IMR-90 (cell line): ENCODE measurements at regions not wholly inside any gene's neighbourhood (a gene's known extent, or its start where the extent isn't known, plus 50 kb on each side); places are given as distances from the start of the nearest gene placed in this dataset.

Source experiments
- ATAC-seq: fragments of 200-7000 bp; cut with Tn5 transposase; 2 replicates; pipeline ENCODE4 v1.9.1; 2020; ENCODE audit warnings: low read depth, mild to moderate bottlenecking, moderate library complexity
- BruUV-seq: library from RNA; stranded (reverse); fragments of 400-500 nt; replicated peaks from 2 replicates; lab custom pipeline; 2021; lab: Mats Ljungman, UMichigan
- CTCF ChIA-PET: fragments of 300-600 bp; formaldehyde crosslinking; extraction: SDS; loops from one replicate; lab custom pipeline; 2021; ENCODE audit warnings: antibody characterized with exemption; lab: Yijun Ruan, JAX
- POLR2A ChIA-PET: fragments of 300-600 bp; sonication (Branson Sonifier 250); formaldehyde crosslinking; loops from one replicate; lab custom pipeline; 2022; ENCODE audit warnings: antibody characterized with exemption; ENCODE audit not compliant: unreplicated experiment; lab: Charles Lee
- DNase-seq: peaks from one replicate; pipeline ENCODE4 v3.0.0; 2013
- H2AFZ ChIP-seq: replicated peaks from 2 replicates; pipeline ENCODE3; 2013; ENCODE audit warnings: low read length, mild to moderate bottlenecking; ENCODE audit not compliant: poor library complexity
- H2AK5ac ChIP-seq: 2 replicates; pipeline ENCODE4 v1.6.1; 2013; ENCODE audit warnings: low read depth, low read length, inconsistent platforms
- H2AK9ac ChIP-seq: replicated peaks from 2 replicates; pipeline ENCODE3; 2013; ENCODE audit warnings: mild to moderate bottlenecking, low read depth, low read length, moderate library complexity; ENCODE audit not compliant: poor library complexity
- H2BK120ac ChIP-seq: 2 replicates; pipeline ENCODE4 v1.6.1; 2013; ENCODE audit warnings: low read depth, low read length, inconsistent platforms
- H2BK15ac ChIP-seq: 3 replicates; pipeline ENCODE4 v1.6.1; 2013; ENCODE audit warnings: low read depth, low read length, inconsistent platforms
- H2BK20ac ChIP-seq: 2 replicates; pipeline ENCODE4 v1.6.1; 2013; ENCODE audit warnings: low read depth, mild to moderate bottlenecking, inconsistent platforms, low read length, moderate library complexity
- H2BK5ac ChIP-seq: 2 replicates; pipeline ENCODE4 v1.6.1; 2013; ENCODE audit warnings: mild to moderate bottlenecking, low read depth, low read length, inconsistent platforms; ENCODE audit not compliant: poor library complexity, severe bottlenecking
- H3K14ac ChIP-seq: replicated peaks from 2 replicates; pipeline ENCODE4 v1.6.1; 2013; ENCODE audit warnings: low read depth, low read length, inconsistent platforms
- H3K18ac ChIP-seq: 2 replicates; pipeline ENCODE4 v1.6.1; 2013; ENCODE audit warnings: low read depth, low read length, control low read depth
- H3K23ac ChIP-seq: 2 replicates; pipeline ENCODE4 v1.6.1; 2013; ENCODE audit warnings: low read depth, low read length, inconsistent platforms
- H3K27ac ChIP-seq: 2 replicates; pipeline ENCODE4 v1.5.1; 2013; ENCODE audit warnings: mild to moderate bottlenecking, control low read depth, low read length; ENCODE audit not compliant: insufficient read depth
- H3K27me3 ChIP-seq: 2 replicates; pipeline ENCODE4 v1.6.1; 2013; ENCODE audit warnings: low read length; ENCODE audit not compliant: control insufficient read depth, insufficient read depth
- H3K36me3 ChIP-seq: 2 replicates; pipeline ENCODE4 v1.6.1; 2013; ENCODE audit warnings: low read length, mixed read lengths; ENCODE audit not compliant: control insufficient read depth, insufficient read depth
- H3K4ac ChIP-seq: 2 replicates; pipeline ENCODE4 v1.6.1; 2013; ENCODE audit warnings: low read depth, low read length, inconsistent platforms
- H3K4me1 ChIP-seq: 2 replicates; pipeline ENCODE4 v1.6.1; 2013; ENCODE audit warnings: low read length, mixed read lengths; ENCODE audit not compliant: control insufficient read depth, insufficient read depth
- H3K4me2 ChIP-seq: 2 replicates; pipeline ENCODE4 v1.6.1; 2013; ENCODE audit warnings: low read depth, mild to moderate bottlenecking, control low read depth, low read length, moderate library complexity
- H3K4me3 ChIP-seq: 2 replicates; pipeline ENCODE4 v1.5.1; 2013; ENCODE audit warnings: low read depth, mild to moderate bottlenecking, control low read depth, low read length, moderate library complexity; ENCODE audit not compliant: insufficient read depth
- H3K56ac ChIP-seq: 2 replicates; pipeline ENCODE4 v1.6.1; 2013; ENCODE audit warnings: low read length, inconsistent platforms; ENCODE audit not compliant: insufficient read depth; ENCODE audit errors: extremely low read depth
- H3K79me1 ChIP-seq, 2 experiments: 2 replicates each; pipeline ENCODE4 v1.6.1; 2013; ENCODE audit warnings: low read length in 2 of 2, inconsistent platforms in 1 of 2, low read depth in 1 of 2
- H3K9ac ChIP-seq: 2 replicates; pipeline ENCODE4 v1.6.1; 2013; ENCODE audit warnings: low read depth, low read length, control low read depth
- H3K9me1 ChIP-seq: 2 replicates; pipeline ENCODE4 v1.6.1; 2013; ENCODE audit warnings: low read length, inconsistent platforms; ENCODE audit not compliant: insufficient read depth
- H3K9me3 ChIP-seq: 2 replicates; pipeline ENCODE4 v1.6.1; 2013; ENCODE audit warnings: low read length; ENCODE audit not compliant: control insufficient read depth, insufficient read depth
- H4K20me1 ChIP-seq: 2 replicates; pipeline ENCODE4 v1.6.1; 2013; ENCODE audit warnings: low read length, inconsistent platforms; ENCODE audit not compliant: insufficient read depth
- H4K5ac ChIP-seq: 2 replicates; pipeline ENCODE4 v1.6.1; 2013; ENCODE audit warnings: mild to moderate bottlenecking, low read depth, low read length, control low read depth
- H4K8ac ChIP-seq, 2 experiments: 2 replicates each; pipeline ENCODE4 v1.6.1; 2013; ENCODE audit warnings: low read depth in 2 of 2, low read length in 2 of 2, control low read depth in 1 of 2, inconsistent platforms in 1 of 2
- H4K91ac ChIP-seq: 2 replicates; pipeline ENCODE4 v1.6.1; 2013; ENCODE audit warnings: low read depth, low read length, inconsistent platforms; ENCODE audit not compliant: insufficient read depth
- BHLHE40 ChIP-seq: fragments of 150-350 bp; IDR thresholded peaks from 2 replicates; pipeline ENCODE4 v1.6.1; 2016; ENCODE audit warnings: mild to moderate bottlenecking, low read depth, low read length
- CEBPB ChIP-seq: IDR thresholded peaks from 2 replicates; pipeline ENCODE4 v1.6.1; 2012; ENCODE audit warnings: low read depth, low read length, improper control_type of control experiment
- CHD1 ChIP-seq: IDR thresholded peaks from 2 replicates; pipeline ENCODE4 v1.6.1; 2012; ENCODE audit warnings: low read depth, low read length, improper control_type of control experiment
- FOS ChIP-seq: fragments of 150-350 bp; IDR thresholded peaks from 2 replicates; pipeline ENCODE4 v1.6.1; 2016; ENCODE audit warnings: low read depth, low read length
- MAFK ChIP-seq: IDR thresholded peaks from 2 replicates; pipeline ENCODE4 v1.6.1; 2012; ENCODE audit warnings: low read depth, low read length, improper control_type of control experiment
- MAZ ChIP-seq: IDR thresholded peaks from 2 replicates; pipeline ENCODE4 v1.6.1; 2012; ENCODE audit warnings: low read depth, mild to moderate bottlenecking, low read length, improper control_type of control experiment, moderate library complexity, borderline replicate concordance
- MXI1 ChIP-seq: IDR thresholded peaks from 2 replicates; pipeline ENCODE4 v1.6.1; 2012; ENCODE audit warnings: low read depth, mild to moderate bottlenecking, low read length, moderate library complexity, borderline replicate concordance
- NFE2L2 ChIP-seq: fragments of 150-350 bp; IDR thresholded peaks from 2 replicates; pipeline ENCODE4 v1.6.1; 2016; ENCODE audit warnings: low read depth, mild to moderate bottlenecking, low read length
- POLR2A ChIP-seq: IDR thresholded peaks from 2 replicates; pipeline ENCODE4 v1.6.1; 2012; ENCODE audit warnings: mild to moderate bottlenecking, low read depth, low read length
- RAD21 ChIP-seq: IDR thresholded peaks from 2 replicates; pipeline ENCODE4 v1.6.1; 2012; ENCODE audit warnings: low read length, improper control_type of control experiment
- RCOR1 ChIP-seq: IDR thresholded peaks from 2 replicates; pipeline ENCODE4 v1.6.1; 2012; ENCODE audit warnings: mild to moderate bottlenecking, low read length, improper control_type of control experiment; ENCODE audit not compliant: insufficient replicate concordance
- RFX5 ChIP-seq: IDR thresholded peaks from 2 replicates; pipeline ENCODE4 v1.8.0; 2012; ENCODE audit warnings: low read depth, mild to moderate bottlenecking, low read length, moderate library complexity
- SMC3 ChIP-seq: fragments of 150-350 bp; IDR thresholded peaks from 2 replicates; pipeline ENCODE4 v1.6.1; 2016; ENCODE audit warnings: low read depth, mild to moderate bottlenecking, antibody characterized with exemption, low read length, moderate library complexity
- WGBS, 2 experiments: methylation state at CpG; one replicate each; pipeline versions ENCODE4 v1.1.5 to v1.1.7; 2013; ENCODE audit warnings: missing lambda C conversion rate in 2 of 2; ENCODE audit not compliant: insufficient read length in 1 of 2; ENCODE audit errors: extremely low coverage in 2 of 2; 5-methylcytosine and 5-hydroxymethylcytosine counted together
- dilution Hi-C: fragments of 300-500 bp; cut with HindIII; formaldehyde crosslinking; loops from one replicate; pipeline ENCODE4 v1.14.3; 2018; ENCODE audit warnings: low sequenced_read_pairs; ENCODE audit not compliant: unreplicated experiment
- in situ Hi-C: fragments of 300-500 bp; cut with MboI; formaldehyde crosslinking; loops from 3 replicates; pipeline ENCODE4 v1.14.3; 2019; ENCODE audit warnings: low sequenced_read_pairs, inconsistent platforms, mixed read lengths
- intact Hi-C: fragments of 100-400 bp; cut with micrococcal nuclease; formaldehyde crosslinking; loops from 2 replicates; pipeline ENCODE4 v1.10.0; 2022
- TF ChIP-seq, protein P1 (sequence below): conservative IDR thresholded peaks from 2 replicates; pipeline ENCODE4 v1.5.1; 2012; ENCODE audit warnings: mild to moderate bottlenecking, low read depth, low read length, improper control_type of control experiment
- TF ChIP-seq, protein P2 (sequence below): fragments of 150-350 bp; IDR thresholded peaks from 2 replicates; pipeline ENCODE4 v1.6.1; 2017; ENCODE audit warnings: mild to moderate bottlenecking, antibody characterized with exemption, low read length, low read depth
- TF ChIP-seq, protein P3 (sequence below): fragments of 150-350 bp; IDR thresholded peaks from 2 replicates; pipeline ENCODE4 v1.6.1; 2016; ENCODE audit warnings: low read depth, mild to moderate bottlenecking, low read length, moderate library complexity, borderline replicate concordance

DNA sequence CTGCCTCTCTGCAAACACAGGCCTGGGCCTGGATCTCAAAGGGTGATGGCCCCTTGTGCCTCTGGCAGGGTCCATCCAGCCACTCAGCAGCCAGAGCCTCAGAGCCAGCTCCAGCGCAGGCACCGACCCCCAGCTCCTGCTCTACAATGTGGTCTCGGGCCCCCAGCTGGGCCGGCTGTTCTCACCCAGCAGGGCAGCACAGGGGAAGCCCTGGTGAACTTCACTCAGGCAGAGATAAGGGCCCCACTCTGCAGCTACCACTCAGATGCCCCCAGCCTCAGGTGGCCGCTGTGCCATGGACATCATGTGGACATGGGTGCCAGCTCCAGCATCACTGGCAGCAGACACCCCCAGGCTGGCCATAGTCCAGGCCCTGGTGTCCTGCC is 173.1 kb downstream of the TBC1D2B start:
- intact Hi-C loops (loop anchor here (5.0 kb wide), 1 partner anchor 338 kb away; no protein-coding TSS in a partner anchor), in situ Hi-C loops (no loop called here), dilution Hi-C loops (no loop called here)
- Histone ChIP-seq H3K14ac (no peak overlapping the region), H3K4ac (no peak overlapping the region), H3K18ac (no peak overlapping the region), H3K9me1 (no peaks in the 10 kb centered on the region), H3K4me2 (no peak overlapping the region), H2AK5ac (no peak overlapping the region), H3K27me3 (peaks cover 15% of the 10 kb centered on the region; the same call in 1 of the 2 replicates), H3K79me1 (no peaks in the 10 kb centered on the region), H2BK5ac (no peak overlapping the region), H3K23ac (no peak overlapping the region), H4K91ac (no peak overlapping the region), H3K4me3 (no peak overlapping the region), H3K27ac (no peak overlapping the region), H3K56ac (no peak overlapping the region), H4K8ac (no peak overlapping the region), H3K36me3 (no peaks in the 10 kb centered on the region), H2BK15ac (no peak overlapping the region), H3K4me1 (peaks cover 2% of the 10 kb centered on the region; the same call in 1 of the 2 replicates), H4K5ac (no peak overlapping the region), H3K9me3 (no peaks in the 10 kb centered on the region), H2AFZ (no peak overlapping the region), H3K9ac (no peak overlapping the region), H2BK20ac (no peak overlapping the region), H2AK9ac (no peak overlapping the region), H2BK120ac (no peak overlapping the region), H4K20me1 (no peaks in the 10 kb centered on the region)
- TF ChIP-seq POLR2A (no peak), BHLHE40 (no peak), FOS (no peak), CHD1 (no peak), CEBPB (no peak), RFX5 (no peak), SMC3 (no peak), MAZ (no peak), RCOR1 (no peak), MAFK (no peak), MXI1 (no peak), RAD21 (no peak), NFE2L2 (no peak)
- TF ChIP-seq, protein P1, sequence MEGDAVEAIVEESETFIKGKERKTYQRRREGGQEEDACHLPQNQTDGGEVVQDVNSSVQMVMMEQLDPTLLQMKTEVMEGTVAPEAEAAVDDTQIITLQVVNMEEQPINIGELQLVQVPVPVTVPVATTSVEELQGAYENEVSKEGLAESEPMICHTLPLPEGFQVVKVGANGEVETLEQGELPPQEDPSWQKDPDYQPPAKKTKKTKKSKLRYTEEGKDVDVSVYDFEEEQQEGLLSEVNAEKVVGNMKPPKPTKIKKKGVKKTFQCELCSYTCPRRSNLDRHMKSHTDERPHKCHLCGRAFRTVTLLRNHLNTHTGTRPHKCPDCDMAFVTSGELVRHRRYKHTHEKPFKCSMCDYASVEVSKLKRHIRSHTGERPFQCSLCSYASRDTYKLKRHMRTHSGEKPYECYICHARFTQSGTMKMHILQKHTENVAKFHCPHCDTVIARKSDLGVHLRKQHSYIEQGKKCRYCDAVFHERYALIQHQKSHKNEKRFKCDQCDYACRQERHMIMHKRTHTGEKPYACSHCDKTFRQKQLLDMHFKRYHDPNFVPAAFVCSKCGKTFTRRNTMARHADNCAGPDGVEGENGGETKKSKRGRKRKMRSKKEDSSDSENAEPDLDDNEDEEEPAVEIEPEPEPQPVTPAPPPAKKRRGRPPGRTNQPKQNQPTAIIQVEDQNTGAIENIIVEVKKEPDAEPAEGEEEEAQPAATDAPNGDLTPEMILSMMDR, result no peak
- TF ChIP-seq, protein P2, sequence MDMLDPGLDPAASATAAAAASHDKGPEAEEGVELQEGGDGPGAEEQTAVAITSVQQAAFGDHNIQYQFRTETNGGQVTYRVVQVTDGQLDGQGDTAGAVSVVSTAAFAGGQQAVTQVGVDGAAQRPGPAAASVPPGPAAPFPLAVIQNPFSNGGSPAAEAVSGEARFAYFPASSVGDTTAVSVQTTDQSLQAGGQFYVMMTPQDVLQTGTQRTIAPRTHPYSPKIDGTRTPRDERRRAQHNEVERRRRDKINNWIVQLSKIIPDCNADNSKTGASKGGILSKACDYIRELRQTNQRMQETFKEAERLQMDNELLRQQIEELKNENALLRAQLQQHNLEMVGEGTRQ, result no peak
- TF ChIP-seq, protein P3, sequence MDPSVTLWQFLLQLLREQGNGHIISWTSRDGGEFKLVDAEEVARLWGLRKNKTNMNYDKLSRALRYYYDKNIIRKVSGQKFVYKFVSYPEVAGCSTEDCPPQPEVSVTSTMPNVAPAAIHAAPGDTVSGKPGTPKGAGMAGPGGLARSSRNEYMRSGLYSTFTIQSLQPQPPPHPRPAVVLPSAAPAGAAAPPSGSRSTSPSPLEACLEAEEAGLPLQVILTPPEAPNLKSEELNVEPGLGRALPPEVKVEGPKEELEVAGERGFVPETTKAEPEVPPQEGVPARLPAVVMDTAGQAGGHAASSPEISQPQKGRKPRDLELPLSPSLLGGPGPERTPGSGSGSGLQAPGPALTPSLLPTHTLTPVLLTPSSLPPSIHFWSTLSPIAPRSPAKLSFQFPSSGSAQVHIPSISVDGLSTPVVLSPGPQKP, result no peak
- ChIA-PET CTCF (no interaction called here), POLR2A (no interaction called here)
- no TSS peak for BruUV-seq
- DNase-seq (no peak), ATAC-seq (no peak)
- 67% methylated on average over 1 of the region's 5 CpGs; no CpG with 5 or more reads in 1 of the 2 experiments for WGBS, 2 experiments
